ENCODE measurements at regions not wholly inside any gene's neighbourhood (a gene's known extent, or its start where the extent isn't known, plus 50 kb on each side); places are given as distances from the start of the nearest gene placed in this dataset.

- H3K27ac ChIP-seq, result no peak overlapping the region
- DNase-seq (ENCODE audit: low read depth, low spot score), result no peak
Measured at GRCh38 chr9:71237051-71237450, 115.6 kb upstream of the TRPM3 start.

- H3K27ac ChIP-seq, result no peak overlapping the region
- no peak for DNase-seq (ENCODE audit: low read depth, low spot score)
Measured at GRCh38 chr9:71233646-71234045, 112.2 kb upstream of the TRPM3 start.

GRCh38 chr9:71223953-71224538 lies 102.6 kb upstream of the TRPM3 start:
- no peak for DNase-seq (ENCODE audit: low read depth, low spot score)
- H3K27ac ChIP-seq, result no peak overlapping the region

- H3K27ac ChIP-seq, result no peak overlapping the region
- peak; percentile 16 for DNase-seq (ENCODE audit: low read depth, low spot score)
Measured at GRCh38 chr9:71218774-71219173, 97.4 kb upstream of the TRPM3 start.

- no peak for DNase-seq (ENCODE audit: low read depth, low spot score)
- no peak overlapping the region for H3K27ac ChIP-seq
Measured at GRCh38 chr9:71213633-71214032, 92.2 kb upstream of the TRPM3 start.

- no peak for DNase-seq (ENCODE audit: low read depth, low spot score)
- no peak overlapping the region for H3K27ac ChIP-seq
Measured at GRCh38 chr9:71210326-71210725, 88.9 kb upstream of the TRPM3 start.

GRCh38 chr9:71209890-71210289 lies 88.5 kb upstream of the TRPM3 start:
- no peak for DNase-seq (ENCODE audit: low read depth, low spot score)
- H3K27ac ChIP-seq, result no peak overlapping the region

GRCh38 chr9:71202931-71203330 lies 81.5 kb upstream of the TRPM3 start:
- DNase-seq (ENCODE audit: low read depth, low spot score), result no peak
- H3K27ac ChIP-seq, result no peak overlapping the region

- no peak for DNase-seq (ENCODE audit: low read depth, low spot score)
- H3K27ac ChIP-seq, result no peak overlapping the region
Measured at GRCh38 chr9:71191708-71192107, 70.3 kb upstream of the TRPM3 start.

GRCh38 chr9:71183251-71183650 lies 61.8 kb upstream of the TRPM3 start:
- DNase-seq (ENCODE audit: low read depth, low spot score), result no peak
- no peak overlapping the region for H3K27ac ChIP-seq

GRCh38 chr9:71179183-71179582 lies 57.8 kb upstream of the TRPM3 start:
- H3K27ac ChIP-seq, result no peak overlapping the region
- no peak for DNase-seq (ENCODE audit: low read depth, low spot score)

GRCh38 chr9:71177901-71178300 lies 56.5 kb upstream of the TRPM3 start:
- no peak for DNase-seq (ENCODE audit: low read depth, low spot score)
- no peak overlapping the region for H3K27ac ChIP-seq

GRCh38 chr9:71171517-71171916 lies 50.1 kb upstream of the TRPM3 start:
- no peak for DNase-seq (ENCODE audit: low read depth, low spot score)
- H3K27ac ChIP-seq, result no peak overlapping the region
